A549 (cell line): ENCODE measurements at regions not wholly inside any gene's neighbourhood (a gene's known extent, or its start where the extent isn't known, plus 50 kb on each side); places are given as distances from the start of the nearest gene placed in this dataset.

ENCODE experiments used
- ATAC-seq, 2 experiments: fragments of 200-7000 bp in 1 of 2; fragments of >200 bp in 1 of 2; cut with Nextera tagmentation in 1 of 2; cut with Tn5 transposase in 1 of 2; 3 replicates each; pipeline versions ENCODE4 v1.8.0 to v1.9.1; 2018 to 2020; ENCODE audit warnings: mild to moderate bottlenecking in 1 of 2, moderate library complexity in 1 of 2
- CTCF ChIA-PET: fragments of 300-600 bp; sonication (Branson Sonifier 250); formaldehyde crosslinking; extraction: SDS; loops from one replicate; lab custom pipeline; 2021; ENCODE audit warnings: antibody characterized with exemption, inconsistent platforms; lab: Yijun Ruan, JAX
- POLR2A ChIA-PET: fragments of 350-600 bp; formaldehyde crosslinking; extraction: SDS; loops from one replicate; lab custom pipeline; 2021; ENCODE audit warnings: antibody characterized with exemption, inconsistent platforms; lab: Yijun Ruan, JAX
- DNase-seq, 2 experiments: peaks; one replicate each; pipeline versions ENCODE4 v3.0.0 to v3.0.0-alpha.2; 2011 to 2016; ENCODE audit warnings: low read depth in 1 of 2, low spot score in 1 of 2
- FAIRE-seq: peaks from 2 replicates; lab custom pipeline; 2011; peaks lifted over from hg19 to GRCh38; lab: Jason Lieb, UNC
- H3K27ac ChIP-seq, 2 experiments: fragments of >200 bp; sonication (Bioruptor Twin); formaldehyde crosslinking; 3 replicates each; pipeline ENCODE4 v1.5.1; 2016 to 2017
- H3K4me1 ChIP-seq: fragments of >200 bp; sonication (Bioruptor Twin); formaldehyde crosslinking; 3 replicates; pipeline ENCODE4 v1.6.1; 2016
- H3K4me2 ChIP-seq: fragments of >200 bp; sonication (Bioruptor Twin); formaldehyde crosslinking; 3 replicates; pipeline ENCODE4 v1.6.1; 2016
- H3K4me3 ChIP-seq: fragments of >200 bp; sonication (Bioruptor Twin); formaldehyde crosslinking; 3 replicates; pipeline ENCODE4 v1.5.1; 2016
- H3K9me3 ChIP-seq: fragments of >200 bp; sonication (Bioruptor Twin); formaldehyde crosslinking; 3 replicates; pipeline ENCODE4 v1.6.1; 2016
- CBX8 ChIP-seq: fragments of 200-600 bp; sonication (generic); IDR thresholded peaks from 2 replicates; pipeline ENCODE4 v1.6.1; 2016
- CEBPB ChIP-seq, 2 experiments: fragments of >200 bp in 1 of 2; sonication (Bioruptor Twin) in 1 of 2; formaldehyde crosslinking in 1 of 2; IDR thresholded peaks; 2 replicates each; pipeline ENCODE4 v1.6.1; 2012 to 2016
- EHF ChIP-seq: fragments of 250-450 bp; sonication (Bioruptor Pico); IDR thresholded peaks from 2 replicates; pipeline ENCODE4 v1.5.0; 2020; ENCODE audit warnings: mild to moderate bottlenecking
- FOSL2 ChIP-seq, 2 experiments: fragments of 450-650 bp in 1 of 2; fragments of >200 bp in 1 of 2; sonication (Bioruptor Twin) in 1 of 2; formaldehyde crosslinking; IDR thresholded peaks; 2 replicates each; pipeline versions ENCODE4 v1.5.0 to v1.6.1; 2016 to 2020; ENCODE audit warnings: mild to moderate bottlenecking in 1 of 2, moderate library complexity in 1 of 2
- GATA3 ChIP-seq: IDR thresholded peaks from 2 replicates; pipeline ENCODE4 v1.6.1; 2012; ENCODE audit warnings: borderline replicate concordance
- HDAC2 ChIP-seq: fragments of 200-600 bp; sonication (generic); IDR thresholded peaks from 2 replicates; pipeline ENCODE4 v1.6.1; 2016
- HEYL ChIP-seq: fragments of 250-450 bp; sonication (Bioruptor Pico); IDR thresholded peaks from 2 replicates; pipeline ENCODE4 v1.8.0; 2021; ENCODE audit warnings: mild to moderate bottlenecking, moderate library complexity
- HOXA7 ChIP-seq: fragments of 250-450 bp; sonication (Bioruptor Pico); IDR thresholded peaks from 2 replicates; pipeline ENCODE4 v1.5.0; 2020; ENCODE audit warnings: mild to moderate bottlenecking, moderate library complexity
- HOXB5 ChIP-seq: fragments of 250-450 bp; sonication (Bioruptor Pico); IDR thresholded peaks from 2 replicates; pipeline ENCODE4 v1.5.0; 2020; ENCODE audit warnings: mild to moderate bottlenecking, moderate library complexity
- KDM5A ChIP-seq: fragments of 200-600 bp; sonication (generic); IDR thresholded peaks from 2 replicates; pipeline ENCODE4 v1.6.1; 2016; ENCODE audit warnings: antibody characterized with exemption, mild to moderate bottlenecking
- NFE2L2 ChIP-seq: fragments of 150-350 bp; conservative IDR thresholded peaks from 2 replicates; pipeline ENCODE4 v1.6.1; 2014; ENCODE audit warnings: low read length
- NPAS2 ChIP-seq: fragments of 250-450 bp; sonication (Bioruptor Pico); IDR thresholded peaks from 2 replicates; pipeline ENCODE4 v1.8.0; 2022; ENCODE audit warnings: mild to moderate bottlenecking, moderate library complexity, borderline replicate concordance
- POLR2A ChIP-seq: IDR thresholded peaks from 2 replicates; pipeline ENCODE4 v1.6.1; 2012; ENCODE audit warnings: mild to moderate bottlenecking, low read length
- POLR2AphosphoS2 ChIP-seq: conservative IDR thresholded peaks from 2 replicates; pipeline ENCODE4 v1.6.1; 2012; ENCODE audit warnings: low read length, improper control_type of control experiment, inconsistent platforms
- RAD21 ChIP-seq, 2 experiments: fragments of >200 bp in 1 of 2; sonication (Bioruptor Twin) in 1 of 2; formaldehyde crosslinking in 1 of 2; IDR thresholded peaks in 1 of 2; conservative IDR thresholded peaks in 1 of 2; 2 replicates in 1 of 2; 3 replicates in 1 of 2; pipeline ENCODE4 v1.6.1; 2012 to 2018; ENCODE audit warnings: inconsistent platforms in 1 of 2
- RFX5 ChIP-seq: fragments of 450-650 bp; IDR thresholded peaks from 2 replicates; pipeline ENCODE4 v1.7.1; 2014; ENCODE audit warnings: antibody characterized with exemption, mild to moderate bottlenecking, moderate library complexity
- TFCP2L1 ChIP-seq: fragments of 250-450 bp; sonication (Bioruptor Pico); IDR thresholded peaks from 2 replicates; pipeline ENCODE4 v1.5.0; 2021; ENCODE audit warnings: mild to moderate bottlenecking
- TP53 ChIP-seq: fragments of 250-450 bp; sonication (Bioruptor Pico); IDR thresholded peaks from 2 replicates; pipeline ENCODE4 v1.5.0; 2021; ENCODE audit warnings: mild to moderate bottlenecking, moderate library complexity
- ZC3H11A ChIP-seq: fragments of 450-650 bp; IDR thresholded peaks from 2 replicates; pipeline ENCODE4 v1.6.1; 2014; ENCODE audit warnings: antibody characterized with exemption, mild to moderate bottlenecking
- ZNF302 ChIP-seq: fragments of 250-450 bp; sonication (Bioruptor Pico); IDR thresholded peaks from 2 replicates; pipeline ENCODE4 v1.9.0; 2021; ENCODE audit warnings: inconsistent platforms, mild to moderate bottlenecking, moderate library complexity
- WGBS: methylation state at CpG from one replicate; pipeline ENCODE4 v1.1.6; 2017; ENCODE audit errors: missing lambda C conversion rate; 5-methylcytosine and 5-hydroxymethylcytosine counted together
- TF ChIP-seq, protein P1 (sequence below): IDR thresholded peaks from 2 replicates; pipeline ENCODE4 v1.6.1; 2012
- TF ChIP-seq, protein P2 (sequence below): IDR thresholded peaks from 2 replicates; pipeline ENCODE4 v1.6.1; 2012; ENCODE audit warnings: low read depth, borderline replicate concordance
- TF ChIP-seq, protein P3 (sequence below): fragments of 250-450 bp; sonication (Bioruptor Pico); IDR thresholded peaks from 2 replicates; pipeline ENCODE4 v1.5.0; 2021; ENCODE audit warnings: mild to moderate bottlenecking, moderate library complexity, borderline replicate concordance
- TF ChIP-seq, protein P4 (sequence below): fragments of >200 bp; sonication (Bioruptor Twin); formaldehyde crosslinking; IDR thresholded peaks from 2 replicates; pipeline ENCODE4 v1.6.1; 2016
- TF ChIP-seq, protein P5 (sequence below): fragments of 450-650 bp; IDR thresholded peaks from 2 replicates; pipeline ENCODE4 v1.6.1; 2014; ENCODE audit warnings: antibody characterized with exemption

DNA sequence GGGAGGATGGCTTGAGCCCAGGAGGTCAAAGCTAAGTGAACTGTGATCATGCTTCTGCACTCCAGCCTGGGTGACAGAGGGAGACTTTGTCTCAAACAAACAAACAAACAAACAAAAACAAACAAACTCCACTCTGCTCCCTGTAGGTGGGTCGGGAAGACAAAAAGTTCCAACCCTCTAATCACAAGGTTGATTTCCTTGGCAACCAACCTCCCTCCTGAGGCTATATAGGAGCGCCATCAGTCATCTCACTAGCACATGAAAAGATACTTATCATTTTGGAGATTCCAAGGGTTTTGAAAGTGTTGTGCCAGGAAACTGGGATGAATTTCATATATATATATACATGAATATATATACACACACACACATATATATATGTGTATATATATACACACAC lies 160.5 kb downstream of the TUSC1 start:
- DNase-seq: no peak
- Histone ChIP-seq H3K27ac (no peak overlapping the region), H3K4me3 (no peak overlapping the region), H3K4me1 (no peaks in the 10 kb centered on the region), H3K9me3 (no peaks in the 10 kb centered on the region), H3K4me2 (no peak overlapping the region)
- ChIA-PET CTCF (no interaction called here), POLR2A (no interaction called here)
- no peak for ATAC-seq
- 0% methylated on average over 2 of the region's 2 CpGs for WGBS
- no peak for FAIRE-seq
- TF ChIP-seq ZNF302 (CRISPR knock-in tag) (no peak), FOSL2 (IDR thresholded peaks at IDR 0.05) (no peak), FOSL2 (CRISPR knock-in tag; IDR thresholded peaks at IDR 0.05) (no peak), EHF (CRISPR knock-in tag) (no peak), RAD21 (conservative IDR thresholded peaks at IDR 0.05 in 1 of 2, IDR thresholded peaks at IDR 0.05 in 1 of 2) (no peak), CBX8 (no peak), TFCP2L1 (no peak), ZC3H11A (no peak), RFX5 (no peak), TP53 (no peak), HOXB5 (no peak)
- TF ChIP-seq, protein P1, sequence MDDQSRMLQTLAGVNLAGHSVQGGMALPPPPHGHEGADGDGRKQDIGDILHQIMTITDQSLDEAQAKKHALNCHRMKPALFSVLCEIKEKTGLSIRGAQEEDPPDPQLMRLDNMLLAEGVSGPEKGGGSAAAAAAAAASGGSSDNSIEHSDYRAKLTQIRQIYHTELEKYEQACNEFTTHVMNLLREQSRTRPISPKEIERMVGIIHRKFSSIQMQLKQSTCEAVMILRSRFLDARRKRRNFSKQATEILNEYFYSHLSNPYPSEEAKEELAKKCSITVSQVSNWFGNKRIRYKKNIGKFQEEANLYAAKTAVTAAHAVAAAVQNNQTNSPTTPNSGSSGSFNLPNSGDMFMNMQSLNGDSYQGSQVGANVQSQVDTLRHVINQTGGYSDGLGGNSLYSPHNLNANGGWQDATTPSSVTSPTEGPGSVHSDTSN: no peak
- TF ChIP-seq, protein P2, sequence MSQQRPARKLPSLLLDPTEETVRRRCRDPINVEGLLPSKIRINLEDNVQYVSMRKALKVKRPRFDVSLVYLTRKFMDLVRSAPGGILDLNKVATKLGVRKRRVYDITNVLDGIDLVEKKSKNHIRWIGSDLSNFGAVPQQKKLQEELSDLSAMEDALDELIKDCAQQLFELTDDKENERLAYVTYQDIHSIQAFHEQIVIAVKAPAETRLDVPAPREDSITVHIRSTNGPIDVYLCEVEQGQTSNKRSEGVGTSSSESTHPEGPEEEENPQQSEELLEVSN: no peak
- TF ChIP-seq, protein P3, sequence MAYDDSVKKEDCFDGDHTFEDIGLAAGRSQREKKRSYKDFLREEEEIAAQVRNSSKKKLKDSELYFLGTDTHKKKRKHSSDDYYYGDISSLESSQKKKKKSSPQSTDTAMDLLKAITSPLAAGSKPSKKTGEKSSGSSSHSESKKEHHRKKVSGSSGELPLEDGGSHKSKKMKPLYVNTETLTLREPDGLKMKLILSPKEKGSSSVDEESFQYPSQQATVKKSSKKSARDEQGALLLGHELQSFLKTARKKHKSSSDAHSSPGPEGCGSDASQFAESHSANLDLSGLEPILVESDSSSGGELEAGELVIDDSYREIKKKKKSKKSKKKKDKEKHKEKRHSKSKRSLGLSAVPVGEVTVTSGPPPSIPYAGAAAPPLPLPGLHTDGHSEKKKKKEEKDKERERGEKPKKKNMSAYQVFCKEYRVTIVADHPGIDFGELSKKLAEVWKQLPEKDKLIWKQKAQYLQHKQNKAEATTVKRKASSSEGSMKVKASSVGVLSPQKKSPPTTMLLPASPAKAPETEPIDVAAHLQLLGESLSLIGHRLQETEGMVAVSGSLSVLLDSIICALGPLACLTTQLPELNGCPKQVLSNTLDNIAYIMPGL (CRISPR knock-in tag): no peak
- TF ChIP-seq, protein P4, sequence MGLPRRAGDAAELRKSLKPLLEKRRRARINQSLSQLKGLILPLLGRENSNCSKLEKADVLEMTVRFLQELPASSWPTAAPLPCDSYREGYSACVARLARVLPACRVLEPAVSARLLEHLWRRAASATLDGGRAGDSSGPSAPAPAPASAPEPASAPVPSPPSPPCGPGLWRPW: no peak

DNA sequence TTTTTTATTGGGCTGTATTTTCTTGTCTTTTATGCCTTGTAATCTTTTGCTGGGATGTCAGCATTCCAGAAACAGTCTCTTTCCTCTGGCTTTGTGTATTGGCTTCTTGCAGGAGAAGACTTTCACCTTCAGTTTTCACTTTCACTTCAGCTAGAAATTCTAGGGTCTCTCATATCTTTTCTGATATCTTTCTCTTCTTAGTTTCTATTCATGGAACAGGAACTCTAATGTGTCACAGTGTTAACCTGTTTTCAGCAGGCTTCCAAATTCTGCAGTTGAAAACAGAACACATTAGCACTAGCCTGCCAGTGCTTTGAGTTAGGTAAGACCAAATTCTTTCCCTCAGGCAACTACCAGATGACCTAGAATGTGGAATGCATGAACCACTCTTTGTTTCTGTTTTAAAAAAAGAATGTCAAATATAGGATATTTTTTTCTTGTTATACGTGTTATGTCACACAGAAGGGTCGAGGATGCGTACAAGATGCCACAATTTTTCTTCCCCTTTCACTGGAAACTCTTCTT lies 164.7 kb downstream of the TUSC1 start:
- WGBS: under 1% methylated on average over 3 of the region's 3 CpGs

DNA sequence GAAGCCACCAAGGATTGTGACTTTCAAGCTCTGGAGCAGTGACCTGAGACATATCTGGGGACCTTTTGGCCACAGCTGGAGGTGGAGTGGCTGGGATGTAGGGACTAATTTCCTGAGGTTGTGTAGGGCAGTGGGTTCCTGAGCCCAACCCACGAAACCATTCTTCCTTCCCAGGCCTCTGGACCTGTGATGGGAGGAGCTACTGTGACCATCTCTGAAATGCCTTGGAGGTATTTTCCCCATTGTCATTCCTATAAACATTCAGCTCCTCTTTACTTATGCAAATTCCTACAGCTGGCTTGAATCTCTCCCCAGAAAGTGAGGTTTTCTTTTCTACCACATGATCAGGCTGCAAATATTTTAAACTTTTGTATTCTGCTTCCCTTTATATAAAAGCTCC lies 172.6 kb downstream of the TUSC1 start:
- ATAC-seq: no peak
- ChIA-PET CTCF (no interaction called here), POLR2A (no interaction called here)
- no peak for DNase-seq
- no peak overlapping the region for H3K27ac ChIP-seq
- H3K9me3 ChIP-seq: no peaks in the 10 kb centered on the region
- FAIRE-seq: no peak
- H3K4me2 ChIP-seq: no peak overlapping the region
- no peaks in the 10 kb centered on the region for H3K4me1 ChIP-seq
- H3K4me3 ChIP-seq: no peak overlapping the region
- WGBS: 0% methylated on average over 1 of the region's 1 CpG
- TF ChIP-seq, protein P5, sequence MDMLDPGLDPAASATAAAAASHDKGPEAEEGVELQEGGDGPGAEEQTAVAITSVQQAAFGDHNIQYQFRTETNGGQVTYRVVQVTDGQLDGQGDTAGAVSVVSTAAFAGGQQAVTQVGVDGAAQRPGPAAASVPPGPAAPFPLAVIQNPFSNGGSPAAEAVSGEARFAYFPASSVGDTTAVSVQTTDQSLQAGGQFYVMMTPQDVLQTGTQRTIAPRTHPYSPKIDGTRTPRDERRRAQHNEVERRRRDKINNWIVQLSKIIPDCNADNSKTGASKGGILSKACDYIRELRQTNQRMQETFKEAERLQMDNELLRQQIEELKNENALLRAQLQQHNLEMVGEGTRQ: no peak
- TF ChIP-seq KDM5A: no peak
- TF ChIP-seq HEYL: no peak
- TF ChIP-seq NFE2L2: no peak
- TF ChIP-seq FOSL2 (IDR thresholded peaks at IDR 0.05): no peak
- no peak for TF ChIP-seq FOSL2 (CRISPR knock-in tag; IDR thresholded peaks at IDR 0.05)
- no peak for TF ChIP-seq GATA3
- TF ChIP-seq CEBPB (IDR thresholded peaks at IDR 0.05): no peak
- TF ChIP-seq POLR2AphosphoS2: no peak
- no peak for TF ChIP-seq HDAC2
- TF ChIP-seq HOXA7 (CRISPR knock-in tag): no peak
- no peak for TF ChIP-seq RFX5
- no peak for TF ChIP-seq ZC3H11A
- no peak for TF ChIP-seq TFCP2L1
- no peak for TF ChIP-seq NPAS2

More for the DNA sequence above, 164.7 kb downstream of the TUSC1 start:
- DNase-seq: no peak
- Histone ChIP-seq H3K9me3 (no peaks in the 10 kb centered on the region), H3K4me3 (no peak overlapping the region), H3K27ac (no peak overlapping the region), H3K4me1 (no peaks in the 10 kb centered on the region), H3K4me2 (no peak overlapping the region)
- no peak for ATAC-seq
- TF ChIP-seq POLR2A (no peak), TFCP2L1 (no peak)
- no peak for FAIRE-seq
- CTCF ChIA-PET: interaction anchor here (0.7 kb wide), 1 partner anchor 50 kb away, joined by 5 read pairs; no protein-coding TSS in a partner anchor
- POLR2A ChIA-PET: no interaction called here
